AG04450 (cell line): ENCODE measurements at regions not wholly inside any gene's neighbourhood (a gene's known extent, or its start where the extent isn't known, plus 50 kb on each side); places are given as distances from the start of the nearest gene placed in this dataset.
"Not testable (repeated sequence)": the region's sequence is repeated elsewhere in the genome, so short reads cannot be mapped to it uniquely, and the experiment has no call there.

Source experiments
- CTCF ChIA-PET: fragments of 300-600, 350-600 bp; formaldehyde crosslinking; extraction: SDS; loops from one replicate; lab custom pipeline; 2022; ENCODE audit warnings: antibody characterized with exemption, inconsistent platforms; lab: Charles Lee
- POLR2A ChIA-PET: fragments of 350-600 bp; formaldehyde crosslinking; extraction: SDS; loops from one replicate; lab custom pipeline; 2021; ENCODE audit warnings: antibody characterized with exemption, inconsistent platforms; lab: Yijun Ruan, JAX
- DNase-seq: peaks from one replicate; pipeline ENCODE4 v3.0.0-alpha.2; 2011; ENCODE audit warnings: low read depth, low spot score
- H3K27ac ChIP-seq: one replicate; pipeline ENCODE4 v1.5.1; 2012; ENCODE audit warnings: low read depth, low read length, control low read depth
- H3K27me3 ChIP-seq: one replicate; pipeline ENCODE4 v1.6.0; 2012; ENCODE audit warnings: low read length; ENCODE audit not compliant: control insufficient read depth, insufficient read depth
- H3K4me3 ChIP-seq: 2 replicates; pipeline ENCODE4 v1.5.1; 2011; ENCODE audit warnings: mild to moderate bottlenecking, low read depth, low read length, control low read depth
- H3K9me3 ChIP-seq: 2 replicates; pipeline ENCODE4 v1.5.1; 2012; ENCODE audit warnings: low read length; ENCODE audit not compliant: control insufficient read depth, insufficient read depth
- CTCF ChIP-seq: IDR thresholded peaks from 2 replicates; pipeline ENCODE4 v1.5.1; 2011; ENCODE audit warnings: low read depth, low read length, control low read depth, inconsistent platforms

DNA sequence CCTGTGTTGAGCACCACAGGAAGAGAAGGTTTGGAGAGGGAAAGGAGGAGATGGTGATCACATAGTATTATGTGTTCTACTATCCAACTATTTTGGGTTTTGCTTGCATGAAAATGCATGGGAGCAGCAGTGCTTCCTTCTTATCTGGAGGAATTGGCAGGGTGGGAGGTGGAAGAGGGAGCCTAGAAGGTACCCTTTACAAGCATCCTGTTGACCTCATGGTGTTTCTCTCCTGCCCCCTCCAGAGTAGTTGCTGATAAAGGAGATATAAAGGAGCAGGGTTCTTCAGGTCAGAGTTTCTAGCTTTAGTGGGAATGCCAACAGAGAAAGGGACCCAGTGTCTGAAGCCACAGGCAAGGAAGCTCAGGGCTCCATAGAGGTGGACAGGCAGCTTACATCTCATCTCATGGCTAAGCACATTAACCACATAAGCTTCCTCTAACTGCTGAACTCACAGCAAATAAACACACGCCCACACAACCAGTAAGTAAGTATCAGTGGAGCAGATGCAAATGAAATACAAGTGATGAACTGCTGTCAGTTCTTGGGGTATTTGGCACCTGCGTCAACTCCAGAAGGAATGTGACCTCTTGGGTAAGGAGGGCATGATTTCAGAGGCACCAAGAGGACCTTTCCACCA lies 174.2 kb upstream of the SLC38A2 start:
- DNase-seq = no peak
- ChIA-PET CTCF (interaction anchor here (1.0 to 2.0 kb wide), 2 partner anchors 22 to 115 kb away, joined by 6 to 7 read pairs; no protein-coding TSS in a partner anchor), POLR2A (interaction anchor here (1.1 to 1.3 kb wide), 2 partner anchors 9 to 22 kb away, joined by 7 to 8 read pairs; no protein-coding TSS in a partner anchor)
- no peak for TF ChIP-seq CTCF
- Histone ChIP-seq H3K27ac (peak overlapping the region; percentile 69), H3K9me3 (peaks cover 8% of the 10 kb centered on the region), H3K4me3 (no peak overlapping the region), H3K27me3 (no peaks in the 10 kb centered on the region)

DNA sequence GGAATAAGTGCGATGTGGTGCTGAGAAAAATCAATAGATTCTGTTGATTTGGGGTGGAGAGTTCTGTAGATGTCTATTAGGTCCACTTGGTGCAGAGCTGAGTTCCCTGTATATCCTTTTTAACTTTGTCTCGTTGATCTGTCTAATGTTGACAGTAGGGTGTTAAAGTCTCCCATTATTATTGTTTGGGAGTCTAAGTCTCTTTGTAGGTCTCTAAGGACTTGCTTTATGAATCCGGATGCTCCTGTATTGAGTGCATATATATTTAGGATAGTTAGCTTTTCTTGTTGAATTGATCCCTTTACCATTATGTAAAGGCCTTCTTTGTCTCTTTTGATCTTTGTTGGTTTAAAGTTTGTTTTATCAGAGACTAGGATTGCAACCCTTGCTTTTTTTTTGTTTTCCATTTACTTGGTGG lies 170.8 kb upstream of the SLC38A2 start:
- POLR2A ChIA-PET, DNase-seq, H3K4me3 ChIP-seq, H3K27me3 ChIP-seq, CTCF ChIA-PET, H3K9me3 ChIP-seq, H3K27ac ChIP-seq: not testable (repeated sequence)

DNA sequence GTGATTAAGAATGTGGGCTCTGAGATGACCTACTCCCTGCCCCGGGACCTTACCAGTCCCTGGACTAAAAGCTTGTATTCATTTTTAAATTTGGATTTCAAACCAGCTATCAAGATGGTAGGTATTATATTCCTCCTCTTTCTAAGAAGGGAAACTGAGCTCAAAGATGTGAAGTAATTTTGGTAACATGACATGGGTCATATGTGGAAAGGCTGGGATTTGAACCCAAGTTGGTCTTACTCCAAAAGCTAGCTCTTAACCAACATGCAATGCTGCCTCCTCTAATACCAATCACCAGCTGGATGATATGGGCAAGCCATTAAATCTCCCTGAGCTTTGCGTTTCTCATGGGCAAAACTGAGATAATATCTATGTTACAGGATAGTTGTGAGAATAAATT lies 166.4 kb upstream of the SLC38A2 start:
- POLR2A ChIA-PET = interaction anchor here (0.6 kb wide), 1 partner anchor 389 kb away, joined by 3 read pairs; no protein-coding TSS in a partner anchor
- Histone ChIP-seq H3K9me3 (no peaks in the 10 kb centered on the region), H3K27ac (no peak overlapping the region), H3K4me3 (no peak overlapping the region), H3K27me3 (no peaks in the 10 kb centered on the region)
- TF ChIP-seq CTCF = no peak
- CTCF ChIA-PET = interaction anchor here (0.7 to 0.9 kb wide), 2 partner anchors 11 to 14 kb away, joined by 3 read pairs; no protein-coding TSS in a partner anchor
- DNase-seq = no peak

- no peak for DNase-seq
- no peak for TF ChIP-seq CTCF
- POLR2A ChIA-PET = no interaction called here
- H3K27me3 ChIP-seq = no peaks in the 10 kb centered on the region
- H3K9me3 ChIP-seq = no peaks in the 10 kb centered on the region
- CTCF ChIA-PET = no interaction called here
- no peak overlapping the region for H3K4me3 ChIP-seq
- no peak overlapping the region for H3K27ac ChIP-seq
These were observed 164.9 kb upstream of the SLC38A2 start for GRCh38 chr12:46537387-46537955.

- H3K27ac ChIP-seq, DNase-seq, H3K4me3 ChIP-seq, POLR2A ChIA-PET, H3K27me3 ChIP-seq, H3K9me3 ChIP-seq, CTCF ChIA-PET: not testable (repeated sequence)
These were observed 163.7 kb upstream of the SLC38A2 start for GRCh38 chr12:46536316-46536715.

DNA sequence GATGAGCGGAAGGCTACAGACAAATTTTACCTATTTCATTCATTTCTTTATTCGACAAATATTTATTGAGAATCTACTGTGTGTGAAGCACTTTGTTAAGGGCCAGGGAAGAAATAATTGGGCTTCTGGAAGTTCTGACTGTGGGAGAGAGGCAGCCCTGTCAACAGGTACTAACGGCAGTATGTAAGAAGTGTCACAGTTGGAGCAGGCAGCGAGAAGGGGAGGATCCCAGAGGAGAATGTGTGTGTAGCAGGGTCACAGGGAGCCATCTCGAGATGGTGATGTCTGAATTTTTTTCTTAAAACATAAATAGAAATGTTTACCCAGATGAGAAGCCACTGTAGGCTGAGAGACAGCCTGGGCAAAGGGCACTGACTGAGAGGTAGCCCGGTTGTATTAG lies 163.3 kb upstream of the SLC38A2 start:
- H3K4me3 ChIP-seq = no peak overlapping the region
- no peak for DNase-seq
- ChIA-PET POLR2A (no interaction called here), CTCF (no interaction called here)
- no peaks in the 10 kb centered on the region for H3K27me3 ChIP-seq
- no peak for TF ChIP-seq CTCF
- no peak overlapping the region for H3K27ac ChIP-seq
- H3K9me3 ChIP-seq = peaks cover 11% of the 10 kb centered on the region
